OCI-M2 (cell line): ENCODE measurements at regions not wholly inside any gene's neighbourhood (a gene's known extent, or its start where the extent isn't known, plus 50 kb on each side); places are given as distances from the start of the nearest gene placed in this dataset.
"Not testable (repeated sequence)": the region's sequence is repeated elsewhere in the genome, so short reads cannot be mapped to it uniquely, and the experiment has no call there.

Experiments used
- DNase-seq: peaks from one replicate; lab custom pipeline; 2025; ENCODE audit not compliant: unreplicated experiment; lab: John Stamatoyannopoulos, UW

DNA sequence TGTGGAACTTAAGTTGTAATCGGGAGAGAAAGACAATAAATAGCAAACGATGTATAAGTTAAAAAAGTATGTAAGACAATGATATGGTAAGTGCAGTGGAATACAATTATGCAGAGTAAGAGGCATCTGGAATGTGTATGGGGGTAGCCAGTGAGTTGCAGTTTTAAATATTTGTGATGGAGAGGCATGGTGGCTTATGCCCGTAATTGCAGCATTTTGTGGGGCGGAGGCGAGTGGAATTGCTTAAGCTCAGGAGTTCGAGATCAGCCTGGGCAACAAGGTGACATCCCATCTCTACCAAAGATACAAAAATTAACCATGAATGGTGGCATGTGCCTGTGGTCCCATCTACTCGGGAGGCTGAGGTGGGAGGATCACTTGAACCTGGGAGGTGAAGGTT is 52.5 kb upstream of the WDFY3 start:
- DNase-seq = no peak

DNA sequence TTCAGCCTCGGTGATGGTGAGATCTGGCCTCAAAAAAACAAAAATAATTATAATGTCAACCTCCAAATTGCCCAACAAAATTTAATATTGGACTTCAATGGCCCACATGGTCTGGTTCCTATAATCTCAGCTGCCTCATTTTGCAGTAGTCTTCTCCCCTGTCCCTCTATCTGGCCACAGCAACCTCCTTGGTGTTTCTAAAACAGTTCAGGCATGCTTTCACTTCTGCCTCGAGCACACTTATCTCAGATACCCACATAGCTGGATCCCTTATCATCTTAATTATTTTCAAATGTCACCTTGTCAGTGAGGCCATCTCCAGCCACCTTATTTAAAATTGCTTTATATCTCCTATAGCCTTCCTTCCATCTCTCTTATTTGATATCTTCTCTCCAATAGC is 52.9 kb upstream of the WDFY3 start:
- no peak for DNase-seq

DNA sequence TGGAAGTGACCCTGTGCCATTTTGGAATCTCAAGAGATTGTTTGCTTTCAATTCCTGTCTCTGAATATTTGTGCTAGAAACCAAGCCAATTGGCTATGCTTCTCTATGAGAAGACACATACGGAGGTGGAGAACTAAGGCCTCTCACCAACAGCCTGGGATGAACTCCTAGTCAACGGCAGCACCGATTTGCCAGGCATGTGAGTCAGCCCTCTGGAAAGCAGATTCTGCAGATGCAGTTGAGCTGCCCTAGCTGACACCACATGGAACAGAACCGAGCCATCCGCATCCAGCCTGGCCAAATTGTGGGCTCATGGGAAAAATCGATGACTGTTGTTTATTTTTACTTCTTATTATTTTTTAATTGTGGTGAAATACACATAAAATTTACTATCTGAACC is 58.2 kb upstream of the WDFY3 start:
- no peak for DNase-seq

DNA sequence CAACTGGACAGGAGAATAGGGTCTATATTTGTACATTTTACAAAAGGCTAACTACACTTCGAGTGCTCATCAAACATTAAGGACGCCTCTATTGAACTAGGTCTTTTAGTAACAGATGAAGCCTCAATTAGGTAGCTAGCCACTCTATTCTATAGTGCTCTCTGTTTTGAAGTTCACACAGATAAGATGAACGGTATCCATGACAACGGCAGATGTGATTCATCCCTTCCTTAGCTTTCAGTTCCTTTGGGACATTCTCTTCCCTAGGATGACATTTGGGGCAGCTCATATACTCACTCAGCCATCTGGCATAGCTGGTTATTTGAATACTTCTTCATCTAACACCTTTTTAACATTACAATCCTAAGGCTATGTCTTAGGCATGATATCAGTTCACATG is 62.4 kb upstream of the WDFY3 start:
- DNase-seq = no peak

DNA sequence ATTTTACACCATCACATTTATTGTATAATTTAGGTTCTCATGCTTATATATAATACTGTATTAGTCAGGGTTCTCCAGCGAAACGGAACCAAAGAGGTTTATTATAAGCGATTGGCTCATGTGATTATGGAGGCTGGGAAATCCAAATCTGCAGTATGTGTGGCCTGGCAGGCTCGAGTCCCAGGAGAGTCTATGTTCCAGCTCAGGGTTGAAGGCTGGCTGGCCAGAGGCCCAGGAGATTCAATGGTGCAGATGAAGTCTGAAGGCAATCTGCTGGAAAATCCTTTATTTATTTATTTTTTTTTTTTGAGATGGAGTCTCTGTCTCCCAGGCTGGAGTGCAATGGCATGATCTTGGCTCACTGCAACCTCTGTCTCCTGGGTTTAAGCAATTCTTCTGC is 63.0 kb upstream of the WDFY3 start:
- DNase-seq = no peak

DNA sequence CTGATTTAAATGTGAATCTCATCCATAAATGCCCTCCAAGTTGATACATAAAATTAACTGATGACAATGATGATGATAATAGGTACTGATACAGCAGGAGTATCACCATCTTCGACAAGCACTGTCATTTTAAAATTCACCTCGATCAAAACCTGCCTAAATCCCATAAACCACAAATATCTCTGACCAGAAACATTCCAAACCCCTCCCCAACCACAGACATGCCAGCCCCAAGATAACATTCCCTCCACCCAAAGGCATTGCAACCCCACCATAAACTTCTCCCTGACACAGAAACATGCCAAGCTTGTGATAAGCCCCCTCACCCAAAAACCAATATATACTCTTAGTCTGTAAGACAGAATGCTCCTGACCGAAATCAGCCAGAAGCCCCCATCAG is 63.7 kb upstream of the WDFY3 start:
- no peak for DNase-seq

DNA sequence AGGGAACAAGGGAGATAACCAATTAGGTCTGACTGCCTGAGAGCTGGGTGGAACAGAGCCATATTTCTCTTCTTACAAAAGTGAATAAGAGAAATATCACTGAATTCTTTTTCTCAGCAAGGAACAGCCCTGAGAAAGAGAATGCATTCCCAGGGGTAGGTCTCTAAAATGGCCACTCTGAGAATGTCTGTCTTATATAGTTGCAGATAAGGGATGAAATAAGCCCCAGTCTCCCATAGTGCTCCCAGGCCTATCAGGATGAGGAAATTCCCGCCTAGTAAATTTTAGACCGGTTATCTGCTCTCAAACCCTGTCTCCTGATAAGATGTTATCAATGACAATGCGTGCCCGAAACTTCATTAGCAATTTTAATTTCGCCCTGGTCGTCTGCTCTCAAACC is 67.3 kb upstream of the WDFY3 start:
- not testable (repeated sequence) for DNase-seq

DNA sequence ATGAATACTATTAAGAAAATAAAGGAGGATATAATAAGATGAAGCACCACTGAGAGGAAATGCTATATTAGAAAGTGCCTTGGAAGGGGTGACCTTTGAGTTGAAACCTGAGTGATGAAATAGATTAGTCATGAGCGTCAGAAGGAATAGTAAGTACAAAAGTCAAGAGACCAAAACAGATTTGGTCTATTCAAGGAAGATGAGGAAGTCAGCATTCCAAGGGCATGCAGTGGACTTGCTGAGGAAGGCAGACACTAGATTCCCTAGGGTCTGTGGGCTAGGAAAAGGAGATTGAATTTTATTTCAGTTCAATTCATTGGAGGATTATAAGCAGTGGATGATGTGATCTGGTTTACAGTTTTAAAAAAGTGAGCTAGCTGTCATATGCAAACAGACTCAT is 73.0 kb upstream of the WDFY3 start:
- DNase-seq = no peak

DNA sequence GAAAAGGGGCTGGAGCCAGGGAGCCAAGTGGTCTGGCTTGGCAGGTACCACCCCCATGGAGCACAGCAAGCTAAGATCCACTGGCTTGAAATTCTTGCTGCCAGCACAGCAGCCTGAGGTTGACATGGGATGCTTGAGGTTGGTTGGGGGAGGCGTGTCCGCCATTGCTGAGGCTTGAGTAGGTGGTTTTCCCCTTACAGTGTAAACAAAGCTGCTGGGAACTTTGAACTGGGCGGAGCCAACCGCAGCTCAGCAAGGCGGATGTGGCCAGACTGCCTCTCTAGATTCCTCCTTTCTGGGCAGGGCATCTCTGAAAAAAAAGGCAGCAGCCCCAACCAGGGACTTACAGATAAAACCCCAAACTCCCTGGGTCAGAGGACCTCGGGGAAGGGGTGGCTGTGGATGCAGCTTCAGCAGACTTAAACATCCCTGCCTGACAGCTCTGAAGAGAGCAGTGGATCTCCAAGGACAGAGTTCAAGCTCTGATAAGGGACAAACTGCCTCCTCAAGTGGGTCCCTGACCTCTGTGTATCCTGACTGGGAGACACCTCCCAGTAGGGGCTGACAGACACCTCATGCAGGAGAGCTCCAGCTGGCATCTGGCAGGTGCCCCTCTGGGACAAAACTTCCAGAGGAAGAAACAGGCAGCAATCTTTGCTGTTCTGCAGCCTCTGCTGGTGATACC is 77.5 kb upstream of the WDFY3 start:
- DNase-seq = not testable (repeated sequence)

DNA sequence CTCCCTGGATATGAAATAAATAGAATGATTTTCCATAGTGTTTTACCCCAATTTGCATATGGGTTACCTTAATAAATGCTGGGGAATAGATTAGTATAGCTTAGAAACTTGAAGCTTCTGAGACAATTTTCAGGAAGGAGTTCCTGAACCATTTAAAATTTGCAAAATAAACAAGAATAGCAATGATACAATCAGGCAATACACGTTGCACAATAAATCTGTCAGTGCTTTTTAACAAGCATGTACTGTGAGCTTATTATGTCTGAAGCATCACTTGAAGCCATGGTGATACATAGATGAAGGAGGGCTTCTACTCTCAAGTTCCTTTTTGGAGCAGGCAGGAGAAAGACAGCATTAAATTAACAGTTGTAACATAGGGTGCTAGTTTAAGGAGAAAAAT is 84.2 kb upstream of the WDFY3 start:
- no peak for DNase-seq

DNA sequence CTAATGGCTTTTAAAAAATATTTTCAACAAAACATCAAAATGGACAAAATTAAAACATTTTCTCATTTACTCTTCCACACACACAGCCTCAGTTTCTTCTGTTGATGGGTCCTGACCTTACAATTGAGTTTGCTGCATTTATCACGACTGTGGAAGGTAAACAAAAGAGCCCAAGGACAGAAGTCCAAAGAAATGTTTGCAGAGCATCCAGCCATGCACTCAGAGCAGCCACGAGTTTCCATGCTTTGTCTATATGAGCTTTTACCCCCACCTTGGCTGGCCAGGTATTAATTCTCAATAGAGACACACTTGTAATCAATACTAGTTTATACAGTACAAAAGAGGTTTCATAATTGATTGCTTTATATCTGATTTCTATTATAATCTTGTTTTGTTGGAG is 85.0 kb upstream of the WDFY3 start:
- DNase-seq = no peak

DNA sequence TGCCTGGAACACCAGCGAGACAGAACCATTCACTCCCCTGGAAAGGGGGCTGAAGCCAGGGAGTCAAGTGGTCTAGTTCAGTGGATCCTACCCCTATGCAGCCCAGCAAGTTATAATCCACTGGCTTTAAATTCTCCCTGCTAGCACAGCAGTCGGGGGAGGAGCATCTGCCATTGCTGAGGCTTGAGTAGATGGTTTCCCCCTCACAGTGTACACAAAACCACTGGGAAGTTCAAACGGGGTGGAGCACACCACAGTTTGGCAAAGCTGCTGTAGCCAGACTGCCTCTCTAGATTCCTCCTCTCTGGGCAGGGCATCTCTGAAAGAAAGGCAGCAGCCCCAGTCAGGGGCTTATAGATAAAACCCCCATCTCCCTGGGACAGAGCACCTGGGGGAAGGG is 88.4 kb upstream of the WDFY3 start:
- not testable (repeated sequence) for DNase-seq

DNA sequence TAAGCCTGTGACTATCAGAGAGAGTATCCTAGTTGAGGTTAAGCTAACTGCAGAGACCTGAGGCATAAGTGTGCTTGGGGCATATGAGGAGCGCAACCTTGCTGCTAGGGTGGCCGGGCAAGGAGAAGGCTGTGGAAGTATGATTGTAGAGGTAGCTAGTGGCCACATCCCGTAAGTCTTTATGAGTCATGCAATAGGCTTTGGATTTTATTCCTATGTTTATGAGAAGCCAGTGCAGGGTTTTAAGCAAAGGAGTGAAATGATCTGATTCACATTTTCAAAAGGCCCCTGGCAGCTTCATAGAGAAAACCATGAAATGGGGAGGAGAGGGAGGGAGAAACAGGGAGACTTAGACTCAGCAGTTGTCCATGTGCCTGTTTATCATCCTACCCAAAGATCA is 92.1 kb upstream of the WDFY3 start:
- DNase-seq = no peak

DNA sequence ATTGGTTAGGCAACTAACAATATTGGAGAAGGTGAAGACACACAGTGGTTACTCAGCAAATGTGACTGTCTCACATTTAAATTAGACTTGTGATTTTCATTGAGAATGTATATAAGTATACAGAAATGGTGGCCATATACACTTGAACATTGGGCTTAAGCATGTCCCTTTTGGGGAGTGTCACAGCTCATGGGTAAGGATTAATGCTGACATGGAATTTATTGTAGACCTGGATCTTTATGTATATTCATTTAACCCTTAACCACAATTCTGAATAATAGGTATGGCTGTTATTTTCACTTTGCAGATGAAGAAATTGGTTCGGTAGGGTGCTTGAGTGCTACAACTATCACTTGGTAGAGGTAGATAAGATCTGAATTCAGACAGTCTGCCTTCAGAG is 95.5 kb upstream of the WDFY3 start:
- no peak for DNase-seq

DNA sequence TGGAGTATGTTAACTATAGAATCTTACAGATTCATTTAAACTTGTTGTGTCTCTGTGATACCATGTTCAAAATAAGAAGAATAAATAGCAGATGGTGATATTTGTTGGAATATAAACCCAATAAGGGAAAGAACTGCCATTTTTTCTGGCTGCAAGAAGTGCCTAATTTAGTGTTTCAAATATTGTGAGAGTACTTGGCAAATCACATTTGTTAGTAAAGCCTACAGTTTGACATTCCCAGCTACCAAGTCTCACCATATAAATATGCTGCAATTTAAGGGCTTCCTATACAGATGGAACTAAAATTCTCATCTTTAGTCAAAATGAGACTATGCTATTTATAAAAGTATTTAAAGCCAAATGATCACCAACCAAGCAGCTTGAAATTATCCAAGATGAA is 96.0 kb upstream of the WDFY3 start:
- no peak for DNase-seq

DNA sequence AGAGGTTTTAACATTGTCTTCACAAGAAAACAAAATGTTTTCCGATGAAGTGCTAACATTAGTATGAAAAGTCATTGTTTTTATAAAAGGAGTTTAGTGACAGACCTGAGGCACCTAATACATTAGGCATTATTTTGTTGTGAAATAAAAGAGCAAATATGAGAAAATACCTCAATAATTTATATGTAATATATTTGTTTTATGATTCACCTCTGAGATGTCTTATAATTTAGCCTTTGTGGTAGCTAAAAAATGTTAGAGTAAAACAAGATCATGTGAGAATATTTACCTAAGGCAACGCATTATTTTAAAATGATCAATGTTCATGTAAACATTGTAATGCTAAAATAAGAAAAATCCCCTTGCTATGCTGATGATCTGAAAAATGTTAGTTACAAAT is 100.9 kb upstream of the WDFY3 start:
- DNase-seq = no peak

DNA sequence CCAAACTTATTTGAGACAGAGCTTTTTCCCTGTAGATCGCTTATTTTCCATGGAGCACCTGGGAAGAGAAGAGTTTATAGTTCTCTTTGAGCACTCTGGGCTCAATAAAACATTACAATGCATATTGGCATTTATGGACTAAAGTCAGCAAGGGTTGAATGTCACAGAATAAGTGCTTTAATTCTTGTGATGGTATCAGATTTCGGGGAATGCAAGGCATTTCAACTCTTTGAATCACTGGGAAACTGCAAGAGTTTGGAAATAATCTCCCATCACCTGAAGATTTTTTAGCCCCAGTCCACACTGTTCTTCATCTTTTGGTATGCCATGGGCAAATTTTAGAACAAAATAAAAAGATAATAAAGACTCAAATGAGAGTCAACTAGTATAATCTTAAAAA is 111.5 kb upstream of the WDFY3 start:
- DNase-seq = no peak

DNA sequence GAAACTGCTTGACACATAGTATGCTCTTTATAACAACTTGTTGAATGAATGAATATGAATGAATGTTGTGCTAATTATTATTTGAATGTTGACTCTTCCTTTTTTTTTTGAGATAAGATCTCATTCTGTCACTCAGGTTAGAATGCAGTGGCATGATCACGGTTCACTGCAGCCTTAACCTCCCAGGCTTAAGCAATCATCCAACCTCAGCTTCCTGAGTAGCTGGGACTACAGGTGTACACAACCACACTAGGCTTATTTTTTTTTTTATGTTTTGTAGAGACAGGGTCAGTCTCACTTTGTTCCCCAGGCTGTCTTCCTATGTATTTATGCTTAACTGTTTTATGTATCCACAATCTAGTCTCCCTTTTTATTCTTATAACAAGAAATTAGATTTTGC is 114.7 kb upstream of the WDFY3 start:
- no peak for DNase-seq

DNA sequence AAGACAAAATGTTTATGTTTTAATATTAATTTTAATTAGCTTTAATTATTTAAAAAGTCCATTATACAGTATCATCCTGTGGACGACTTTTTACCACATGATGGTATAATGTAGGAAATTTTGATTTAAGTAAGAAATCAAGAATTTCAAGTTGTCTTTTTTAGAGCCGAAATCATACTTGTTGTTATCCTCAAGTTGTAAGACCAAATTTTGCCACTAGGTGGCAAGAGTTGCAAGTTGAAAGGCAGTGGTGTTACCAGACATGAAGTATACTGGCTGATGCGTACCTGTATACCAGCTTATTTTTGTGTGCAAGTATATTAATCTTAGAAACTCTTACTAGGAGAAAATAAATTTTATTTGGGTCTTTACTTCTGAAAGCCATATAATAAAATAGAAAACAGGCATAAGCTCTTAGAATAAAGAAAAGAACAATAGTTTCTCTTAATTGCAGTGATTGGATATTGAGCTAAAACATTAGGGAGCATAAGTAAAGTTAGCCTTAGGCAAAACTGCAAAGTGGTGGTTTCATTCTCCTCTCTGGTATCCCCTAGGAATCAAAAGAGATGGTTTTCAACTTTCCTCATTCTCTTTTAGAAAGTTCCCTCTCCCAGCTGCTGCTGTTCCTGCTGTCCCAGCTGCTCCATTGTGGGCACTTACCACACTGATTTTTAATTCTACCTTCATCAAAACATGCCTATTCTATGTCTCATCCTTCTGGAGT is 118.0 kb upstream of the WDFY3 start:
- peak; percentile 9 for DNase-seq

DNA sequence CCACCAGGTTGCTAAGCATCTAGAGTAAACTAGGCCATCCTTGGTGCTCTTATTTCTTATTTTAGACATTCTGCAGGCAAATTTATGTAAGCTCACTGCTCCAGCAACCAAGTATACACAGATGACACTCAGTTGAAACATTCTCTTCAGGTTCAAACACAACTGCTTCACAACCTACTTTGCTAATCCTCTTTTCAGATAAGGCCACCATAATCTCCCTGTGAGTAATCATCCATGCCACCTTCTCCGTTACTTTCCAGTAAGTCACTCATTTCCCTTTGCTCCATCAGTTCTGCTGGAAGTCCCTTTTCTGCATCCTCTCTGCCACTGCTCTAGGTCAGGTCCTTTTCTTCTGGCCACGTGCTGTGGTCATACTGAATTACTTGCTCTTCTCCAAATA is 120.2 kb upstream of the WDFY3 start:
- DNase-seq = no peak

DNA sequence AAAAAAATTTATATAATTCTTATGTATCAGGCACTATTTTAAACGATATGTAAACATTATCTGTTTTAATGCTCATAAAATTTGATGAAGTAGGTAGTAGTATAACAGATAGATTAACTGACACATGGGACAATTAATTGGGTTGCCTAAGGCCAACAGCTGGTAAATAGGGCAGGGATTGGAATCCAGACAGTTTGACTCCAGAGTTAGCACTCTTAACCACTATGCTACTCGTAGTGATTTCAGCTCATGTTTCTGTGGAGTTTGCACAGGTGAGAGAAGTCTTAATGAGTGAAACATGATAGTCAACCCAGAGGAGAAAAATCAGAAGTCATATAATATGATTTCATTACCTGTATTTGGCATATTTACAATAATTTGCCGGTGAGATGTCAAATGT is 126.0 kb upstream of the WDFY3 start:
- DNase-seq = no peak

DNA sequence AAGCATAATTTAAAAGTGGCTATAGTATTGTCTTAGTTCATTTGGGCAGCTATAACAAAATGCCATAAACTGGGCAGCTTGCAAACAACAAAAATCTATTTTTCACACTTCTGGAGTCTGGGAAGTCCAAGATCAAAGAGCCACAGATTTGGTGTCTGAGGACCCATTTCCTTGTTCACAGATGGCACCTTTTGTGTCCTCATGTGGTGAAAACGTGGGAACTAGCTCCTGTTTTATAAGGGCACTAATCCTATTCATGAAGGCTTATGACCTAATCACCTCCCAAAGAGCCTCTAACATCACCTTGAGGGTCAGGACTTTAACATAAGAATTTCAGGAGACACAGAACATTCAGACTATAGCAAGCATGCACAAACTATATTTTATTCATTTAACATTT is 126.5 kb upstream of the WDFY3 start:
- no peak for DNase-seq

DNA sequence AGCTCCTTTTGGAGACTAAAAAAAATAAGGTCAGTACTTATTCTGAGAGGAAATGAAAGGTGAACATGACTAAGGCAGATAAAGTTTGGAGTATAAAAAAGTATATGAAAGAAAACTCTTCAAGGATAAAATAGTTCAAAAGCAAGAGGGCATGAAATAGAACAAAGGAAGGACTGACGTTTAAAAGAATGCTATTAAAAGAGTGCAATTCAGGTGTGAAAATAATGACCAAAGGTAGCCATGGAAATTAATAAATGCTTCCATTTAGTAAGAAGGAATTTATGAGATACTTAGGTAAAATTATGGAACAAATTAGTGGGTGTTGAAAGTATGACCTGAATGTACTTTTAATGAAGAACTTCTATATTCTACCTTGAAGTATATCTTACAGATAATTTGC is 128.2 kb upstream of the WDFY3 start:
- DNase-seq = no peak
